ENCODE measurements at regions not wholly inside any gene's neighbourhood (a gene's known extent, or its start where the extent isn't known, plus 50 kb on each side); places are given as distances from the start of the nearest gene placed in this dataset.

- no peak overlapping the region for H2AFZ ChIP-seq (ENCODE audit: low read length)
- H3K79me2 ChIP-seq (ENCODE audit: insufficient read depth, low read depth, low read length), result no peaks in the 10 kb centered on the region
- H3K27ac ChIP-seq (ENCODE audit: low read depth, low read length, poor library complexity, severe bottlenecking), result no peak overlapping the region
- H4K20me1 ChIP-seq (ENCODE audit: insufficient read depth, low read length), result no peaks in the 10 kb centered on the region
- no peak for DNase-seq (ENCODE audit: low spot score)
- no peaks in the 10 kb centered on the region for H3K36me3 ChIP-seq (ENCODE audit: insufficient read depth, low read length)
- no peak overlapping the region for H3K4me3 ChIP-seq (ENCODE audit: low read depth, low read length, poor library complexity, severe bottlenecking)
- CTCF ChIA-PET (ENCODE audit: unreplicated experiment), result no interaction called here
- H3K4me1 ChIP-seq (ENCODE audit: insufficient read depth, low read length, poor library complexity, severe bottlenecking), result no peaks in the 10 kb centered on the region
- H3K9me2 ChIP-seq (ENCODE audit: insufficient read depth, low read length), result no peaks in the 10 kb centered on the region
- no peaks in the 10 kb centered on the region for H3K9me3 ChIP-seq (ENCODE audit: low read length)
- no peak overlapping the region for H3K4me2 ChIP-seq (ENCODE audit: low read length)
- intact Hi-C loops (cut with micrococcal nuclease; ENCODE audit: unreplicated experiment), result no loop called here
- no peak for TF ChIP-seq CTCF (conservative IDR thresholded peaks at IDR 0.05; ENCODE audit: low read length)
- TF ChIP-seq EZH2phosphoT487 (IDR thresholded peaks at IDR 0.05; ENCODE audit: borderline replicate concordance, low read depth, low read length), result no peak
- BruUV-seq (replicated peaks), result no TSS peak
- POLR2A ChIA-PET, result interaction anchor here (0.5 kb wide), 1 partner anchor 218 kb away, joined by 3 read pairs; no protein-coding TSS in a partner anchor
Observed at GRCh38 chr4:176879380-176880116, 86.8 kb upstream of the VEGFC start.

GRCh38 chr4:176882206-176882605 lies 89.5 kb upstream of the VEGFC start:
- ChIA-PET POLR2A (no interaction called here), CTCF (ENCODE audit: unreplicated experiment) (no interaction called here)
- TF ChIP-seq CTCF (conservative IDR thresholded peaks at IDR 0.05; ENCODE audit: low read length) (no peak), EZH2phosphoT487 (IDR thresholded peaks at IDR 0.05; ENCODE audit: borderline replicate concordance, low read depth, low read length) (no peak)
- Histone ChIP-seq H2AFZ (ENCODE audit: low read length) (no peak overlapping the region), H3K79me2 (ENCODE audit: insufficient read depth, low read depth, low read length) (no peaks in the 10 kb centered on the region), H3K4me3 (ENCODE audit: low read depth, low read length, poor library complexity, severe bottlenecking) (no peak overlapping the region), H3K36me3 (ENCODE audit: insufficient read depth, low read length) (no peaks in the 10 kb centered on the region), H3K27ac (ENCODE audit: low read depth, low read length, poor library complexity, severe bottlenecking) (no peak overlapping the region), H4K20me1 (ENCODE audit: insufficient read depth, low read length) (no peaks in the 10 kb centered on the region), H3K9me2 (ENCODE audit: insufficient read depth, low read length) (no peaks in the 10 kb centered on the region), H3K9me3 (ENCODE audit: low read length) (no peaks in the 10 kb centered on the region), H3K4me2 (ENCODE audit: low read length) (no peak overlapping the region), H3K4me1 (ENCODE audit: insufficient read depth, low read length, poor library complexity, severe bottlenecking) (no peaks in the 10 kb centered on the region)
- no TSS peak for BruUV-seq (replicated peaks)
- no peak for DNase-seq (ENCODE audit: low spot score)
- intact Hi-C loops (cut with micrococcal nuclease; ENCODE audit: unreplicated experiment), result no loop called here

GRCh38 chr4:176883108-176883550 lies 90.4 kb upstream of the VEGFC start:
- no peaks in the 10 kb centered on the region for H3K79me2 ChIP-seq (ENCODE audit: insufficient read depth, low read depth, low read length)
- ChIA-PET CTCF (ENCODE audit: unreplicated experiment) (no interaction called here), POLR2A (interaction anchor here (0.7 kb wide), 1 partner anchor 1393 kb away, joined by 3 read pairs; no protein-coding TSS in a partner anchor)
- DNase-seq (ENCODE audit: low spot score), result no peak
- TF ChIP-seq EZH2phosphoT487 (IDR thresholded peaks at IDR 0.05; ENCODE audit: borderline replicate concordance, low read depth, low read length) (no peak), CTCF (conservative IDR thresholded peaks at IDR 0.05; ENCODE audit: low read length) (no peak)
- H3K36me3 ChIP-seq (ENCODE audit: insufficient read depth, low read length), result no peaks in the 10 kb centered on the region
- no peaks in the 10 kb centered on the region for H3K4me1 ChIP-seq (ENCODE audit: insufficient read depth, low read length, poor library complexity, severe bottlenecking)
- H3K4me2 ChIP-seq (ENCODE audit: low read length), result no peak overlapping the region
- BruUV-seq (replicated peaks), result no TSS peak
- H3K27ac ChIP-seq (ENCODE audit: low read depth, low read length, poor library complexity, severe bottlenecking), result no peak overlapping the region
- H4K20me1 ChIP-seq (ENCODE audit: insufficient read depth, low read length), result no peaks in the 10 kb centered on the region
- no peak overlapping the region for H3K4me3 ChIP-seq (ENCODE audit: low read depth, low read length, poor library complexity, severe bottlenecking)
- no peaks in the 10 kb centered on the region for H3K9me2 ChIP-seq (ENCODE audit: insufficient read depth, low read length)
- intact Hi-C loops (cut with micrococcal nuclease; ENCODE audit: unreplicated experiment), result no loop called here
- no peak overlapping the region for H2AFZ ChIP-seq (ENCODE audit: low read length)
- H3K9me3 ChIP-seq (ENCODE audit: low read length), result no peaks in the 10 kb centered on the region
